A673 (cell line): ENCODE measurements at regions not wholly inside any gene's neighbourhood (a gene's known extent, or its start where the extent isn't known, plus 50 kb on each side); places are given as distances from the start of the nearest gene placed in this dataset.

Experiments
- BruUV-seq: library from RNA; stranded (reverse); fragments of 400-500 nt; replicated peaks from 2 replicates; lab custom pipeline; 2021; lab: Mats Ljungman, UMichigan
- CTCF ChIA-PET: fragments of 300-600 bp; sonication (Branson Sonifier 250); formaldehyde crosslinking; loops from one replicate; lab custom pipeline; 2022; ENCODE audit warnings: antibody characterized with exemption; lab: Charles Lee
- POLR2A ChIA-PET: fragments of 300-600 bp; sonication (Branson Sonifier 250); formaldehyde crosslinking; loops from one replicate; lab custom pipeline; 2022; ENCODE audit warnings: antibody characterized with exemption; ENCODE audit not compliant: low non-redundant PET; lab: Charles Lee
- DNase-seq: peaks from one replicate; pipeline ENCODE4 v3.0.0-alpha.2; 2015; ENCODE audit warnings: low spot score
- H3K27ac ChIP-seq: fragments of 200-600 bp; sonication (generic); 2 replicates; pipeline ENCODE4 v1.5.1; 2016; ENCODE audit warnings: mixed run types, low read depth, mild to moderate bottlenecking, mixed read lengths, antibody characterized with exemption, low read length; ENCODE audit not compliant: poor library complexity, severe bottlenecking
- H3K27me3 ChIP-seq: fragments of 200-600 bp; sonication (generic); replicated peaks from 2 replicates; pipeline ENCODE4 v1.6.1; 2017; ENCODE audit warnings: mixed run types, low read depth, mild to moderate bottlenecking, mixed read lengths, antibody characterized with exemption, low read length; ENCODE audit not compliant: insufficient read depth, poor library complexity
- H3K36me3 ChIP-seq: fragments of 200-600 bp; sonication (generic); 2 replicates; pipeline ENCODE4 v1.6.1; 2016; ENCODE audit warnings: mixed run types, mild to moderate bottlenecking, mixed read lengths, antibody characterized with exemption, low read length; ENCODE audit not compliant: insufficient read depth, poor library complexity, severe bottlenecking
- H3K4me1 ChIP-seq: fragments of 200-600 bp; sonication (generic); 2 replicates; pipeline ENCODE4 v1.6.1; 2017; ENCODE audit warnings: mixed run types, mild to moderate bottlenecking, mixed read lengths, antibody characterized with exemption, low read length; ENCODE audit not compliant: insufficient read depth, poor library complexity, severe bottlenecking
- H3K4me3 ChIP-seq: fragments of 200-600 bp; sonication (generic); 2 replicates; pipeline ENCODE4 v1.5.1; 2016; ENCODE audit warnings: low read depth, mixed run types, mild to moderate bottlenecking, mixed read lengths, low read length; ENCODE audit not compliant: poor library complexity, severe bottlenecking
- H3K9me3 ChIP-seq: fragments of 200-600 bp; sonication (generic); 2 replicates; pipeline ENCODE4 v1.6.1; 2016; ENCODE audit warnings: mixed run types, low read depth, mild to moderate bottlenecking, mixed read lengths, antibody characterized with exemption, low read length; ENCODE audit not compliant: poor library complexity, severe bottlenecking
- CTCF ChIP-seq: fragments of 300-800, 200-600 bp; sonication (generic); conservative IDR thresholded peaks from 2 replicates; pipeline ENCODE4 v1.5.1; 2017; ENCODE audit warnings: low read depth, mild to moderate bottlenecking, antibody characterized with exemption, low read length, moderate library complexity, mixed read lengths
- EZH2 ChIP-seq: fragments of 200-600 bp; sonication (generic); IDR thresholded peaks from 2 replicates; pipeline ENCODE4 v1.6.1; 2017; ENCODE audit warnings: borderline replicate concordance, low read depth, mild to moderate bottlenecking, mixed read lengths, antibody characterized with exemption, low read length; ENCODE audit not compliant: poor library complexity, severe bottlenecking
- intact Hi-C: fragments of 100-400 bp; cut with micrococcal nuclease; formaldehyde crosslinking; loops from one replicate; pipeline ENCODE4 v1.10.0; 2022; ENCODE audit not compliant: unreplicated experiment

GRCh38 chrX:107506596-107507031 is 57.2 kb downstream of the FRMPD3 start:
- Histone ChIP-seq H3K4me3 (no peak overlapping the region), H3K9me3 (no peaks in the 10 kb centered on the region), H3K36me3 (no peaks in the 10 kb centered on the region), H3K27me3 (no peaks in the 10 kb centered on the region), H3K27ac (no peak overlapping the region), H3K4me1 (no peaks in the 10 kb centered on the region)
- no peak for DNase-seq
- intact Hi-C loops = no loop called here
- TF ChIP-seq EZH2 (no peak), CTCF (no peak)
- CTCF ChIA-PET = no interaction called here
- no TSS peak for BruUV-seq
- POLR2A ChIA-PET = no interaction called here

GRCh38 chrX:107507093-107507743 is 57.8 kb downstream of the FRMPD3 start:
- BruUV-seq = no TSS peak
- no peak for TF ChIP-seq EZH2
- Histone ChIP-seq H3K27ac (no peak overlapping the region), H3K9me3 (no peaks in the 10 kb centered on the region), H3K27me3 (no peaks in the 10 kb centered on the region), H3K36me3 (no peaks in the 10 kb centered on the region), H3K4me1 (no peaks in the 10 kb centered on the region), H3K4me3 (no peak overlapping the region)
- intact Hi-C loops = no loop called here
- DNase-seq = no peak
- ChIA-PET CTCF (no interaction called here), POLR2A (no interaction called here)

- no peak overlapping the region for H3K27ac ChIP-seq
- intact Hi-C loops = no loop called here
- DNase-seq = no peak
- H3K9me3 ChIP-seq = no peaks in the 10 kb centered on the region
- H3K27me3 ChIP-seq = no peaks in the 10 kb centered on the region
- BruUV-seq = no TSS peak
- POLR2A ChIA-PET = no interaction called here
- no peaks in the 10 kb centered on the region for H3K4me1 ChIP-seq
- H3K36me3 ChIP-seq = no peaks in the 10 kb centered on the region
- no peak for TF ChIP-seq EZH2
- TF ChIP-seq CTCF = no peak
- H3K4me3 ChIP-seq = no peak overlapping the region
- CTCF ChIA-PET = no interaction called here
Observed at GRCh38 chrX:107507744-107508117, 58.3 kb downstream of the FRMPD3 start.

GRCh38 chrX:107508925-107509324 is 59.5 kb downstream of the FRMPD3 start:
- CTCF ChIA-PET = no interaction called here
- H3K36me3 ChIP-seq = no peaks in the 10 kb centered on the region
- no peaks in the 10 kb centered on the region for H3K4me1 ChIP-seq
- H3K27me3 ChIP-seq = no peaks in the 10 kb centered on the region
- no peaks in the 10 kb centered on the region for H3K9me3 ChIP-seq
- no peak for TF ChIP-seq EZH2
- no peak for TF ChIP-seq CTCF
- H3K27ac ChIP-seq = no peak overlapping the region
- DNase-seq = no peak
- no peak overlapping the region for H3K4me3 ChIP-seq
- POLR2A ChIA-PET = no interaction called here
- intact Hi-C loops = no loop called here
- BruUV-seq = no TSS peak
